Aorta (tissue), 5 donors: ENCODE measurements at regions not wholly inside any gene's neighbourhood (a gene's known extent, or its start where the extent isn't known, plus 50 kb on each side); places are given as distances from the start of the nearest gene placed in this dataset.
A peak's percentile ranks its signal among the peaks of the same experiment; 100 is the strongest.

Experiments used
- ATAC-seq: fragments of 200-7000 bp; cut with Tn5 transposase; one replicate; pipeline ENCODE4 v1.9.1; 2022; ENCODE audit warnings: moderate library complexity; ENCODE audit not compliant: low FRiP score
- DNase-seq, 2 donors: peaks; one replicate each; pipeline ENCODE4 v3.0.0-alpha.2; 2020
- H3K27ac ChIP-seq, 2 donors: one replicate each; pipeline ENCODE4 v1.5.1; 2013; ENCODE audit warnings: low read length in 2 of 2, mild to moderate bottlenecking in 2 of 2, moderate library complexity in 2 of 2, control low read depth in 1 of 2, inconsistent platforms in 1 of 2, low read depth in 1 of 2
- H3K27me3 ChIP-seq, 2 donors: one replicate each; pipeline ENCODE4 v1.6.1; 2013; ENCODE audit warnings: control low read depth in 1 of 2, low read length in 1 of 2, mild to moderate bottlenecking in 1 of 2, moderate library complexity in 1 of 2; ENCODE audit not compliant: insufficient read depth in 2 of 2, control insufficient read depth in 1 of 2
- H3K36me3 ChIP-seq, 2 donors: one replicate each; pipeline ENCODE4 v1.6.1; 2013; ENCODE audit warnings: control low read depth in 1 of 2, low read length in 1 of 2, mild to moderate bottlenecking in 1 of 2; ENCODE audit not compliant: insufficient read depth in 2 of 2, control insufficient read depth in 1 of 2
- H3K4me1 ChIP-seq, 2 donors: one replicate each; pipeline ENCODE4 v1.6.1; 2013; ENCODE audit warnings: low read length in 2 of 2, control low read depth in 1 of 2, mild to moderate bottlenecking in 1 of 2, moderate library complexity in 1 of 2; ENCODE audit not compliant: insufficient read depth in 2 of 2, control insufficient read depth in 1 of 2
- H3K4me3 ChIP-seq, 2 donors: one replicate each; pipeline ENCODE4 v1.5.1; 2013; ENCODE audit warnings: low read length in 2 of 2, control low read depth in 1 of 2, mild to moderate bottlenecking in 1 of 2
- H3K9me3 ChIP-seq: one replicate; pipeline ENCODE4 v1.6.1; 2013; ENCODE audit warnings: mild to moderate bottlenecking, low read length; ENCODE audit not compliant: control insufficient read depth
- WGBS, 2 donors: extraction: QIAGEN DNeasy Blood & Tissue Kit; methylation state at CpG; one replicate each; pipeline ENCODE4 v1.1.7; 2013; 5-methylcytosine and 5-hydroxymethylcytosine counted together
- intact Hi-C, 2 donors: fragments of 100-400 bp; cut with DNase I; formaldehyde crosslinking; loops; one replicate each; pipeline versions ENCODE4 v1.14.2 to v1.15.0; 2022
- donor health status: healthy with polysubstance abuse.
- donor health status: Bipolar disorder and iron deficiency.
- donor health status: DM: no; HTN: no; CAD: no.
- donor health status: DM: no; HTN: no; CAD: no.
- donor health status: DM: yes; HTN: yes; CAD: no.

DNA sequence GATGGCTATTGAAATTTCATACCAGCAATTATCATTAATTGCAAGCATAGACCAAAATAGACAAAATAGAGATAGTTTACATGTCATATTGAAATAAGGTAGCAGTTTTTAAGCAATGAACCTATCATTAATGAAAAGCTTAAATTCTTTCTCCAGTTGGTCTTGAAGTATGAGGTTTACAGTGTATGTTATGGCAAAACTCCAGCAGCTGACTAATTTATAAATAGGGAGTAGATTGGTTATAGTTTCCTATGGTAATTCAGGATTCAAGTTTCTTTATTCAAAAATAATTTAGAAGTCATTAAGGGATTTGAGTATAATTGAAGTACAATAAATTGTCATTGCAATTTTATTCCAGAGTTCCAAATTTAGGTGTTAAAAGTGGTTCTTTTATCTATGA lies 69.6 kb upstream of the COL5A2 start:
- Histone ChIP-seq H3K4me1 (peaks cover 4 to 7% of the 10 kb centered on the region in 2 donors), H3K4me3 (no peak overlapping the region), H3K9me3 (no peaks in the 10 kb centered on the region), H3K27me3 (no peaks in the 10 kb centered on the region), H3K27ac (no peak overlapping the region), H3K36me3 (no peaks in the 10 kb centered on the region)
- intact Hi-C loops = no loop called here
- no peak for DNase-seq
- ATAC-seq = no peak

DNA sequence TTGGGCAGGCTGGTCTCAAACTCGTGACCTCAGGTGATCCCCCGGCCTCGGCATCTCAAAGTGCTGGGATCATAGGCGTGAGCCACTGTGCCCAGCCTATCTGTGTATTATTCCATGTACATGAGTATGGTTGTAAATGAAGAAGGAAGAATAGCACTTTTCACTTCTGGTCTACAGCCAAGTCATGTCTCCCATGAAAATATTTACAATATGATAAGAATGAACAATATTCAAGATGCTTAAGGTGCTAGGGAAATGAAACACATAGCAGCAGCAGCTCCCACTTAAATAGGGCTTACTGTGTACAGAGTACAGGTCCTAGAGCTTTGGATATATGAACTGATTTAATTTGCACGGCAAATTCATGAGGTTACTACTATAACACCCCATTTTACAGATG lies 70.3 kb upstream of the COL5A2 start:
- H3K27ac ChIP-seq = no peak overlapping the region
- intact Hi-C loops = loop anchor here in 1 of 2 donors (5.0 kb wide), 1 partner anchor 38 kb away; no protein-coding TSS in a partner anchor
- H3K36me3 ChIP-seq = no peaks in the 10 kb centered on the region
- H3K4me1 ChIP-seq = peaks cover 7 to 10% of the 10 kb centered on the region in 2 donors
- ATAC-seq (no peak), DNase-seq (no peak)
- H3K27me3 ChIP-seq = no peaks in the 10 kb centered on the region
- WGBS, 2 donors = 14% methylated on average over 5 of the region's 5 CpGs
- no peak overlapping the region for H3K4me3 ChIP-seq
- H3K9me3 ChIP-seq = no peaks in the 10 kb centered on the region

DNA sequence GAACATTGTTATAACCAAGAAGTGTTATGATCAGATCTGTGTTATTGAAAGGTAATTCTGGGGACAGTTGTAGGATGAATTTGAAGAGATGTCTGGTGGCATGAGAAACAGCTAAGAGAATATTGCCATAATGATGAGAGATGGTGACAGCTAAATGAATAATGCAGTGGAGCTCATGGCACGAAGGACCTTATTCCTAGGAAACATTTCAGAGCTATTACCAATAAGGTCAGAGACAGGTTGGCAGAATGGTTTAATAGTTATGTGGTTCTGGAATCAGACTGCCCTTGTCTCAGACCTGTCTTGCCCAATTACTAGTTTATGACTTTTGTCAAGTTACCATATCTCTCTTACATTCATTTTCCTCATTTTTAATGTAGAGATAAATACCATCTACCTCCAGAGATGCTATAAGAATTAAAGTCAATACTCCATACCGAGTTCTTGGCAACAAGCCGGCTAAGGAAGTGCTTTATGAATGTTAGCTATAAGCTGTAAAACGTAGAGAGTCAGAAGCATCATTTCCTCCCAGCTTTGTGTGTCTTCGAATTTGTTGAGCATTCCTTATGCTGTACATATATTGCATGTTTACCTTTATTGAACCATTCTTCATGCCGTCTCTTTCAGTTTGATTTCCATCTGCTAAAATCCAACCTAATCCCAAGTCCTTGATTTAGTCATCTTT lies 73.6 kb upstream of the COL5A2 start:
- H3K27ac ChIP-seq = no peak overlapping the region
- no peaks in the 10 kb centered on the region for H3K36me3 ChIP-seq
- DNase-seq (no peak), ATAC-seq (no peak)
- no peaks in the 10 kb centered on the region for H3K9me3 ChIP-seq
- WGBS, 2 donors = 56 to 63% methylated on average over 6 of the region's 6 CpGs
- H3K4me1 ChIP-seq = peaks cover 7% of the 10 kb centered on the region in 2 donors
- intact Hi-C loops = loop anchor here in 1 of 2 donors (5.0 kb wide), 1 partner anchor 41 kb away; no protein-coding TSS in a partner anchor
- no peak overlapping the region for H3K4me3 ChIP-seq
- no peaks in the 10 kb centered on the region for H3K27me3 ChIP-seq

DNA sequence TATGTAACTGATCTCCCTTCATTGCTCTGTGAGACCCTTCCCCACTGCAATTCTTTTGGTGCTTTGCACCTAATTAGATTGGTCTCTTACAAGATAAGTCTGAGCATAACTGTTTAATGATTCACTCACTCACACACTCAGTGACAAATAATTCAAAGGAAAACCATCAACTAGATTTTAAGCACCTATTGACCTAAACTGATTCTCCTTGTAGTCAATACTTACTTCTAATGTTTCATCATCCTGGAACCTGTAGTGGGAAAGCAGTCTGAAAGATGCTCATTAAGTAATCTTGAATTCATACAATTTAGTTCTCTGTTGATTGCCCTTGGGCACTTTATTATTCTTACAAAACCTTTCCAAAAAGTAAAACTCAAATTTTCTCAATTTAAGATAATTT lies 74.3 kb upstream of the COL5A2 start:
- no peaks in the 10 kb centered on the region for H3K9me3 ChIP-seq
- H3K27me3 ChIP-seq = no peaks in the 10 kb centered on the region
- intact Hi-C loops = loop anchor here in 1 of 2 donors (5.0 kb wide), 1 partner anchor 42 kb away; no protein-coding TSS in a partner anchor
- DNase-seq (no peak), ATAC-seq (no peak)
- no peak overlapping the region for H3K4me3 ChIP-seq
- H3K27ac ChIP-seq = no peak overlapping the region
- peaks cover 8 to 9% of the 10 kb centered on the region in 2 donors for H3K4me1 ChIP-seq
- H3K36me3 ChIP-seq = no peaks in the 10 kb centered on the region

DNA sequence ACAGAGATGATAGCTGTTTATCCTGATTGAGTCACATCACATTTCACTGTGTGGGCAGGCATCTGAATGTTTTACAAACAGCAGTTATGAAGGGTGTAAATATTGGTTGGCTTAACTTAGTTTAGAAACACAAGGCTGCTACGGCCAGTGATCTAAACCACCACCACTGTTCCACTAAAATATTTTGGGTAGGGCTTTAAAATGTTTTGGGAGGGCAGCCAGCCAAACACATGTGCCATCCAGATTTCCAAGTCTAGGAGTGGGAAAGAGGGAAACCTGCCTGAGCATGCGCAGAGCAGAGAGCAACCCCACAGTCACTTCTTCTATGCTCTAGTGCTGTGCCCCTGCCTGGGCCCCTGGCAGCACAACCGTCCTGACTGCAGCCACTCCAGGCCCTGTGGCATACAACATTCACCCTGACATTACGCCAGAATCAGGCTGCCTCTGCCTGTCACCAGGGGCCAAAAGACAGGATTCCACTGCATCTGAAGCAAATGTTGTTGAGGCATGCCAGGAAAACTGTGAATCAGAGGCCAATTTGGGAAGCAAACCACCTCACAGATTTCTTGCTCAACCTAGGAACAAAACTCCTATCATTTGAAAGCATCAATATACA lies 74.8 kb upstream of the COL5A2 start:
- intact Hi-C loops = loop anchor here in 1 of 2 donors (5.0 kb wide), 1 partner anchor 42 kb away; no protein-coding TSS in a partner anchor
- DNase-seq (peak; percentile 77 to 81), ATAC-seq (peak; percentile 82)
- peaks cover 9 to 10% of the 10 kb centered on the region in 2 donors for H3K4me1 ChIP-seq
- no peaks in the 10 kb centered on the region for H3K36me3 ChIP-seq
- no peaks in the 10 kb centered on the region for H3K27me3 ChIP-seq
- no peak overlapping the region for H3K4me3 ChIP-seq
- H3K27ac ChIP-seq = peak overlapping the region in 1 of 2 donors; percentile 89
- WGBS, 2 donors = 3 to 6% methylated on average over 4 of the region's 4 CpGs
- no peaks in the 10 kb centered on the region for H3K9me3 ChIP-seq

DNA sequence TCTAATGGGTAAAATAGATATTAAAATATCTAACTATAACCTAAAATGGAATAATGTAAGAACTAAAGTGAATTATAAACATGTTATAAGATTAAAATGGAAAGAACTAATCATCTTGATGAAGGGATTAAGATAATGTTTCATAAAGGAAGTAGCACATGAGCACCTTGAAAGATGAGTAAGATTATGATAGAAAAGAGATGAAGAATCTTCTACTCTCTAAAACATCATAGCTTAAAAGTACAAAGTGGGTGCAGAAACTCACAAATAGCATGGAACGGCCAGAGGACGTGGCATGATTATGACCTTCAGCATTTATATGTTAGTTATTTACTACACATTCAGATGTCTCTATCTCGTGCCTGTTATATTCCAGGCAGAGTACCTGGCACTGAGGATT lies 76.2 kb upstream of the COL5A2 start:
- ATAC-seq = no peak
- no peaks in the 10 kb centered on the region for H3K36me3 ChIP-seq
- H3K4me1 ChIP-seq = peaks cover 10% of the 10 kb centered on the region in 2 donors
- WGBS, 2 donors = 95 to 98% methylated on average over 3 of the region's 3 CpGs
- H3K27ac ChIP-seq = no peak overlapping the region
- no peak overlapping the region for H3K4me3 ChIP-seq
- H3K9me3 ChIP-seq = no peaks in the 10 kb centered on the region
- DNase-seq = no peak
- intact Hi-C loops = loop anchor here in 1 of 2 donors (5.0 kb wide), 1 partner anchor 68 kb away; no protein-coding TSS in a partner anchor
- no peaks in the 10 kb centered on the region for H3K27me3 ChIP-seq

DNA sequence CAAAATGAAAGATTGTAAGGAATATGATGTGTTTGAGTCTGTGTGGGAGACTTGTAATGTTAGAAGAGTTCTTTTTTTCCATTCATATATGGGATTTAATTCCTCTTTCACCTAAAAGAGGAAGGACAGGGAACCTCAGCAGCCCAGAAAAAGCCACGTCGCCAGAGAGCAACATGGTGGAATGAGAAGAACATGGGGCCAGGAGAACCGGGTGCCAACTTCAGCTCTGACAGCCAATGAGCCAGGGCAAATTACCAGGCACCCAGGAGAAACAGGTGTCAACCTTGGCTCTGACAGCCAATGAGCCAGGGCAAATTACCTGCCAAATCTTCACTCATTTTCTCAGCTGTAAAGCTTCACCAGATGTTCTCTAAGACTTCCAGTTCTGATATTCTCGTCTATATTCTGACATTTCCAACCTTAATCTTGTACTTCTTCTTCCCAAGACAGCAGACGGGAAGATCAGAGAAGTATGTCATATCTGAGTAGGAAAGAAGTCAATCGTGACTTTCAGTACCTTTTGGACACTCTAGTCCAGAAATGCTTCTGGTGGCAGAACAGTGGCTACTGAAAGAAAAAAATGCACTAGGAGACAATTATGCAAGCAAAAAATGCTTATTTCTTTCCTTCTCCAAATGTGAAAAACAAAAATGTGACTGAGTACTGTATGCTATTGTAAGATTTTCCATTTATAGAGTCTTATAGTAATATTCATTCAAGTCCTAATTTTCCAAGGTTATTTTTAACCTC lies 79.2 kb upstream of the COL5A2 start:
- Histone ChIP-seq H3K27me3 (no peaks in the 10 kb centered on the region), H3K4me1 (peaks cover 7 to 12% of the 10 kb centered on the region in 2 donors), H3K4me3 (no peak overlapping the region), H3K9me3 (no peaks in the 10 kb centered on the region), H3K27ac (peak overlapping the region in 1 of 2 donors; percentile 57), H3K36me3 (no peaks in the 10 kb centered on the region)
- DNase-seq (no peak), ATAC-seq (no peak)
- intact Hi-C loops = loop anchor here in 1 of 2 donors (5.0 kb wide), 1 partner anchor 71 kb away; no protein-coding TSS in a partner anchor
- 62% methylated on average over 6 of the region's 6 CpGs for WGBS, 2 donors

DNA sequence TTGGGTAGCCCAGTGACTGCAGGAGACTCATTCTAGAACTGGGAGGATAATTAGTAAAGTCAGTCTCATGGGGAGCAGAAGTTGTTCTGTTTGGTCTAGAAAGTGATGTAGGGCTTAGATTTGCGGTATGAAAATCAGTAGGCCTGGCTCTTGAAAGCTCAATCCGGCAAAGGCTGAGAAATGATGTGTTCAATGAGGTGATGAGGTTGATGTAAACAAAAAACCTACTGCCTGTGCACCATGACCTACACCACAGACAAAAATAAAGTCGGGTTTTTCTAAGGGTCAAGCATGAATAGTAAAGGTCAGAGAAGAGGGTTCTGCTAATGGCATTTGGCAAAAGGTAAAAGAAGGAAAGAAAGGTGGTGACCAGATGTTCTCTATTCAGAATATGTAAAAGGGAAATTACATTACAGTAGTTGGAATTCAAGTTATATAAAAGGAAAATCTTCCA lies 80.8 kb upstream of the COL5A2 start:
- H3K27me3 ChIP-seq = no peaks in the 10 kb centered on the region
- 66 to 69% methylated on average over 3 of the region's 3 CpGs for WGBS, 2 donors
- DNase-seq (no peak), ATAC-seq (no peak)
- H3K27ac ChIP-seq = no peak overlapping the region
- H3K9me3 ChIP-seq = no peaks in the 10 kb centered on the region
- H3K36me3 ChIP-seq = no peaks in the 10 kb centered on the region
- H3K4me3 ChIP-seq = no peak overlapping the region
- peaks cover 5 to 7% of the 10 kb centered on the region in 2 donors for H3K4me1 ChIP-seq
- intact Hi-C loops = no loop called here
